ENCODE measurements at regions not wholly inside any gene's neighbourhood (a gene's known extent, or its start where the extent isn't known, plus 50 kb on each side); places are given as distances from the start of the nearest gene placed in this dataset.

DNA sequence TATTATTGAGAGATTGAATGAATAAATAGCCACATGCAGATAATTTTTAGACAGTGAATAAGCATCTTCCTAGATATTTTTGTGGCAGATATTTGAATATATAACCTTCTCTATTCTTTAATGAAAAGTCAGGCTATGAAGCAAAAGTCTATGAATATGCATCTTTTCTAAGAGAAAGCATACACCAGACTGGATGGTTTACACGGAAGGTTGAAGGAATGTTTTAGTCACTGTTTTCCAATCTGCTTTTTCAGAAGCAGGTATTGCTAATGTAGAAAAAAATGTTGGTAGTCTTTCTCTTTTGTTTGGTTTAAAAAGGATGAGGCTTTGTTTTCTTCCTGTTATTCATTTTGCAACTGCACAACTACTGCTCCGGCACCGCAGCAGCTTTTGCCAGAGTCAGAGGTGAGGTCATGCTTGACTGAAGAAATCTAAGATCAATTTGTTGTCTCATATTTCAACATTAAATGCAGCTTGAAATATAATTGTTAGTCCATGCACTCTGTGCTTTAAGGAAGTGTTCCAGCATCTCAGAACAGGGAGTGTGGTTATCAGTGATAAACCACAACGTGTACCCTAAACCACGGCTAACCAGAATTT, 1540.8 kb upstream of the PIK3C3 start:
- TF ChIP-seq, protein P1, sequence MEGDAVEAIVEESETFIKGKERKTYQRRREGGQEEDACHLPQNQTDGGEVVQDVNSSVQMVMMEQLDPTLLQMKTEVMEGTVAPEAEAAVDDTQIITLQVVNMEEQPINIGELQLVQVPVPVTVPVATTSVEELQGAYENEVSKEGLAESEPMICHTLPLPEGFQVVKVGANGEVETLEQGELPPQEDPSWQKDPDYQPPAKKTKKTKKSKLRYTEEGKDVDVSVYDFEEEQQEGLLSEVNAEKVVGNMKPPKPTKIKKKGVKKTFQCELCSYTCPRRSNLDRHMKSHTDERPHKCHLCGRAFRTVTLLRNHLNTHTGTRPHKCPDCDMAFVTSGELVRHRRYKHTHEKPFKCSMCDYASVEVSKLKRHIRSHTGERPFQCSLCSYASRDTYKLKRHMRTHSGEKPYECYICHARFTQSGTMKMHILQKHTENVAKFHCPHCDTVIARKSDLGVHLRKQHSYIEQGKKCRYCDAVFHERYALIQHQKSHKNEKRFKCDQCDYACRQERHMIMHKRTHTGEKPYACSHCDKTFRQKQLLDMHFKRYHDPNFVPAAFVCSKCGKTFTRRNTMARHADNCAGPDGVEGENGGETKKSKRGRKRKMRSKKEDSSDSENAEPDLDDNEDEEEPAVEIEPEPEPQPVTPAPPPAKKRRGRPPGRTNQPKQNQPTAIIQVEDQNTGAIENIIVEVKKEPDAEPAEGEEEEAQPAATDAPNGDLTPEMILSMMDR (IDR thresholded peaks at IDR 0.05; ENCODE audit: insufficient read depth, low read depth, low read length), result no peak
- no peak for TF ChIP-seq EZH2 (IDR thresholded peaks at IDR 0.05; ENCODE audit: insufficient read depth, low read length)
